Fibroblast of upper back skin (primary cell): ENCODE measurements at regions not wholly inside any gene's neighbourhood (a gene's known extent, or its start where the extent isn't known, plus 50 kb on each side); places are given as distances from the start of the nearest gene placed in this dataset.
"Not testable (repeated sequence)": the region's sequence is repeated elsewhere in the genome, so short reads cannot be mapped to it uniquely, and the experiment has no call there.

Experiments
- DNase-seq: peaks from one replicate; pipeline ENCODE4 v3.0.0-alpha.2; 2013

DNA sequence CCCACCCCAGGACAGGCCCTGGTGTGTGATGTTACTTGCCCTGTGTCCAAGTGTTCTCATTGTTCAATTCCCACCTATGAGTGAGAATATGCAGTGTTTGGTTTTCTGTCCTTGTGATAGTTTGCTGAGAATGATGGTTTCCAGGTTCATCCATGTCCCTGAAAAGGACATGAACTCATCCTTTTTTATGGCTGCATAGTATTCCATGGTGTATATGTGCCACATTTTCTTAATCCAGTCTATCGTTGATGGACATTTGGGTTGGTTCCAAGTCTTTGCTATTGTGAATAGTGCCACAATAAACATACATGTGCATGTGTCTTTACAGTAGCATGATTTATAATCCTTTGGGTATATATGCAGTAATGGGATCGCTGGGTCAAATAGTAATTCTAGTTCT, 340.2 kb upstream of the MEIS1 start:
- not testable (repeated sequence) for DNase-seq

GRCh38 chr2:66093371-66093770, 341.6 kb upstream of the MEIS1 start:
- no peak for DNase-seq

- DNase-seq: no peak
Observed at GRCh38 chr2:66084948-66085590, 349.9 kb upstream of the MEIS1 start.

GRCh38 chr2:66082581-66082980, 352.3 kb upstream of the MEIS1 start:
- DNase-seq: no peak

DNA sequence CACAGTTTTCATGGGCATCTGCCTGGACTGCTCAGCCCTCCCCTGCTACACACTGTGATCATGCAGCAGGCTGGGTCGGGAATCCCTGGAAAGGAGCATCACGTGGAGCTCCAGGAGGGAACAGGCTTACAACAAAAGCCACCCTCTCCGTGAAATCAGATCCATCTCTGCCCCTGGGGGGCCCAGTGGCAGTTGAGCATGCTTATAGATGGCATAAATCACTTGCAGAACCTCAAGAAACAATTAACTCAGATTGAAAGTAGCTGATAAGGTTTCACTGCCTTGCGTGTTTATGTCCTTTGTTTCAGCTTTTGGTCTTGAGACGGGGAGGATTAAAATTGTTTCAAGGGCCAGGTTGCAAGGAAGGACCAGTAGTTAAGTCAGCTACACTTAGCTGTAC, 354.8 kb upstream of the MEIS1 start:
- DNase-seq: no peak

GRCh38 chr2:66073172-66073571, 361.8 kb upstream of the MEIS1 start:
- DNase-seq: no peak

- DNase-seq: no peak
Observed at GRCh38 chr2:66070721-66071602, 364.0 kb upstream of the MEIS1 start.

DNA sequence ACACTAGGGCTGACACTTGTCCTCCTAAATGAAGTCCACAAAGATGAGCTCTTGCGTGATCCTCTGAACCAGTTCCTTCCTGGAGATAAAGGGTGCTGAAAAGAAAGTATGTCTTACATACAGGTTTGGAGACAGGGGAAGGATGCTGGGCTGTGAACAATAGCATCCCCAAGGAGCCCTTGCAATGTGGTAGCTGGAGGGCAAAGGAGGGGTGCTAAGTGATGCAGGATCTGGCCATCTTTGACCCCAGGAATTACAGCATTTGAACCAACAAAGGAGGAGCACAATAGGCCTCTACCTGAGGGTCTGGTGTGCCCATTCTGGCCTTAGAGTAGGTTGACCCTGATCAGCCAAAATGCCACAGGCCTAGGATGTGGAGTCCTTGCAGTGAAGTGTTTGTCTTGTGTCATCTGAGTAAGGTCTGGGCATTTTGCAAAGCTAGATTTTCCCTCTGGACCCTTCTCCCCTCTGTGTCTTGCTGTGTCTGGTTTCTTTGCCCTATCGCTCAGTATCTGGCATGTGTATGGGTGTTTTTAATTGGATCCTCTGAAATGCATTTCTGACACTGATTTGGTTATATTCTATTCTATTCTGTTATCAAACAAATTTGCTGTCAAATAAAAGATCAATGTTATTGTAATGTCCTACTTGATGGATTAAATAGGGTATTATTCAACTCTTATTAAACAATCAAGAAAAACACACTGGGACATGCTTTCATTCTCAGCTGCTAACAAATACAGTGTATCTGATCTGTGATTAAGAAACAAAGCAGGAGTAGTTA, 364.8 kb upstream of the MEIS1 start:
- no peak for DNase-seq

DNA sequence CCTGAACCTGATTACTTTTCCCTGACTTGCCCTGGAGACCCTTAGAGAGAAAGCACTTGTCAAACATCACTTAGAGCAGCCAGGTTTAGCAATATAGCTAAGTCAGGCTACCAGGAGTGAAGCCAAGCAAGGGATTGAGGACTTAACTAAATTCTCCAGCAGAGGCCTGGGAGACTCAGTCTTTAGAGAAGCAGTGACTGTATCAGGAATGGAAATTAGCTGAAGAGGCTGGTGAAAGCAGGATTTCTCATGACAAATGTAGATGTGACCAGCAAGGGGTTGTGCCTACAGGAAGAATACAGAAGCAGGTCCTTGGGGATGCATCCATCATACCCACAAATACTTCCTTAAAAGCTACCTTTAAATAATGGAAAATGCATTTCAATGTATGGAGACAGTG, 368.9 kb upstream of the MEIS1 start:
- DNase-seq: no peak

DNA sequence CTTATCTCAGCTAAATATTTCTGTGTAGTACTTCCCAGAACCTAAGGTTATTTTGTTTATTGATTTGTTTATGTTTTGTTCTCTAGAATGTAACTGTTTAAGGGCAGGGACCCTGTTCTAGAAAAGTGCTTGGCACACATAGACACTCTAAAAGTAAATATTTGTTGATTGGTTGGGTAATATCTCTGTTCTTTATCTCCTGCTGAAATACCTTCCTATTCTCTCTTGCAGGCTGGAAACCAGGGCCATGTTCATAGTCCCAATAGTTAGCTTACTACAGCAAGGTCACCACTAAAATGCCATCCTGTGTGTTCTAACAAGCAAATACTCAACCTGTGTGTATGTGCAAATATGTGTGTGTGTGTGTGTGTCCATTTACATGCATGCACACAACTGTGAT, 375.6 kb upstream of the MEIS1 start:
- no peak for DNase-seq

- no peak for DNase-seq
Observed at GRCh38 chr2:66058675-66059074, 376.2 kb upstream of the MEIS1 start.

- no peak for DNase-seq
Observed at GRCh38 chr2:66057844-66058243, 377.1 kb upstream of the MEIS1 start.

- DNase-seq: no peak
Observed at GRCh38 chr2:66050392-66050791, 384.5 kb upstream of the MEIS1 start.

- no peak for DNase-seq
Observed at GRCh38 chr2:66048667-66049066, 386.3 kb upstream of the MEIS1 start.

DNA sequence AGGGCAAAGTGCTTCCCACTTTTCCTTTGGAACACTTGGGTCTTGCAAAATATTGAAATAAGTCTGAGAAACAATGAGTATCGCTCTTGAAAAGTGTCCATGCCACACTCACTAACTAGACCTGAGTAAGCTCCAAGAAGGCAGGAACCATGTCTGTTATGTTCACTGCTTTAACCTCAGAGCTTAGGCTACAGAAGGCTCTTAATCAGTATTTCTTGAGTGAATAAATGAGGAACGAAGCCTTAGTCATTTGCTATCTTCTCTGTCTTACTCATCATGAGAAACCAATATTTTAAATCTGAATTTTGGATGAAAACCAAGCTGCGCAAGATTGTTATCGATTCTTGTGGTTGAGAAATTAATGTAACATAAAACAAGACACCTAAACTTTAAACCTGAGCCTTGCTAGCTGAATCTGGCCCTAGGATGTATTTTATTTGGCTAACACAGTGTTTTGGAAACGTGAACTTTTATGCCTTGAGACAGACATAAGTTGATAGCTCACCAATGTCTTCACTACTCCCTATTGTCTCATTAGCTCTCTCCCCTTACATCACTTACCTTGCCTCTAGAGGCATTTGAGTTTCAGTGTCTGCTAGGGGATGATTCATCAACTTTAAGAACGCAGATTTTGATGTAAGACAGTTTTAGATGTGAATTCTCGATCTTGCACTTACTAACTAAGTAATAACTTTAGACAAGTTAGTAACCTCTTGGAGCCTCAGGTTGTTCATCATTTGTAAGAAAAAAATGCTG, 392.8 kb upstream of the MEIS1 start:
- no peak for DNase-seq

DNA sequence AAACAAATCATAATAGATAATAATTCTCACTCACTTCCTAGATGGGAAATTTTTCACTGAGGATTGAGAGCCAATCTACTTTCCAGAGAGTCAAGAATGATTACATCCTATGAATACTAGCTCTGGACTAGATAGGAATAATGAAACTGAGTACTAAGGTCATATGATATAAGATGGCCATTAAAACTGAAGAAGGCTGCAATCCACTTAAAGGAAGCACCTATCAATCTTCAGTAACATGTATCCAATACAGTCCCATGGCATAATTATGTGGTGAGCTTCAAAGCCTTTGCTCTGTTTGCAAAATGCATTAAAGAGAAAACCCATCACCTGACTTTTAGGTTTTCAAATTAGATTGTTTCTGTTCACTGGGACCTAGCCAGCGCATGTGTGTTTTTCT, 398.0 kb upstream of the MEIS1 start:
- no peak for DNase-seq

- DNase-seq: no peak
Observed at GRCh38 chr2:66034467-66034866, 400.5 kb upstream of the MEIS1 start.

DNA sequence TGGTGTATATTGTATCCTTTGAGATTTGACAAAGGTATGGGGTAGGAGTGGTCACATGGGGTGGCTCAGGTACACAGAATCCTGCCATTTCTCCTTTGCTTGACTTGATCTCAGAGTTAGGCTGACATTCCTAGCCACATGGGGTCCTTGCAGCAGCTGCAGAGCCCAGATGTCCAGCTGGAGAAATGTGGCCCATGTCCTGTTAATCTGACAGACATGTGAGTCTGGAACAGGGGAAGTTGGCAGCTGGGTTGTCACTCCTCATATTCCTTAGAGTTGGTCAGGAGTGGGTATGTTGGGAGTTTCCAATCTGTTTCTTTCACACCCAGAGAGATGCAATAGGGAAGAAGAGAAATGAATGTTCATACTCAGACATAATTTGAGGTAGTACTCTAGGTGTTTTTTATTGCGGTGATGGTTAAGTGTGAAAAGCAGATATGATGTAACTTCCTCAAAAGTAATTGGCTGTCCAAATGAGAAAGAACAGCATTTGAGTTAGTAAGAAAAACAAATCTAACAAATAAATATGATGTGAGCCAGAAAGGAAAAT, 402.6 kb upstream of the MEIS1 start:
- DNase-seq: no peak

- no peak for DNase-seq
Observed at GRCh38 chr2:66031236-66031635, 403.7 kb upstream of the MEIS1 start.

GRCh38 chr2:66030553-66030952, 404.4 kb upstream of the MEIS1 start:
- DNase-seq: no peak

DNA sequence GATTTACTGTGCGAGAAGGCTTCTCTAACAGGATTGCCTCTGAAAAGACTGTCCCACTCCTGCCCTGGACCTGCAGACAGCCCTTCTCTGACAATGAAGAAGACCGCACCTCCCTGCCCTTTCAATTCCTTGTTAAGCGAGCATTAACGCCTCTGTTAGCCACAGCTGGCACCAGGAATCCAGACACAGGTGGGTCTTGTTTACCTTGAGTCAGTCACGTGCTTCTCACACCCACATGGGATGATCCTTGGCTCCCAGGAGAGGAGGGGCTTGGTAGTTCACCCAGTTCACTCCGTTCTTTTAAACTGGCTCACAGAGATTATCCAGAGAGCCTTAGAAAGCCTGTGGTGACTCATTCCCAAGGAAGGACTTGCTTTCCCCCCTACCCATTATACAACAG, 410.5 kb upstream of the MEIS1 start:
- no peak for DNase-seq

GRCh38 chr2:66021296-66021695, 413.6 kb upstream of the MEIS1 start:
- DNase-seq: no peak

GRCh38 chr2:66017763-66018162, 417.2 kb upstream of the MEIS1 start:
- no peak for DNase-seq
